HL-60 (cell line): ENCODE measurements at regions not wholly inside any gene's neighbourhood (a gene's known extent, or its start where the extent isn't known, plus 50 kb on each side); places are given as distances from the start of the nearest gene placed in this dataset.

Experiments used
- CTCF ChIP-seq: IDR thresholded peaks from one replicate; pipeline ENCODE4 v1.5.1; 2011; ENCODE audit warnings: low read length, control low read depth, inconsistent platforms; ENCODE audit not compliant: insufficient read depth
- GABPA ChIP-seq: IDR thresholded peaks from 2 replicates; pipeline ENCODE4 v1.6.1; 2012; ENCODE audit warnings: low read depth
- POLR2AphosphoS5 ChIP-seq: IDR thresholded peaks from 2 replicates; pipeline ENCODE4 v1.6.1; 2012; ENCODE audit warnings: low read depth
- SPI1 ChIP-seq: IDR thresholded peaks from 2 replicates; pipeline ENCODE4 v1.6.1; 2012; ENCODE audit warnings: low read depth, mild to moderate bottlenecking, borderline replicate concordance

- TF ChIP-seq POLR2AphosphoS5 (no peak), CTCF (no peak), SPI1 (no peak), GABPA (no peak)
Measured at GRCh38 chr6:158895661-158896060, 76.5 kb upstream of the EZR start.
